C4-2B (cell line): ENCODE measurements at regions not wholly inside any gene's neighbourhood (a gene's known extent, or its start where the extent isn't known, plus 50 kb on each side); places are given as distances from the start of the nearest gene placed in this dataset.

Source experiments
- CTCF ChIP-seq: fragments of 450-650 bp; conservative IDR thresholded peaks from 2 replicates; pipeline ENCODE4 v1.5.1; 2017; ENCODE audit warnings: mild to moderate bottlenecking
- ZFX ChIP-seq: fragments of 450-650 bp; IDR thresholded peaks from 2 replicates; pipeline ENCODE4 v1.6.1; 2017

GRCh38 chr16:51813609-51814008 lies 662.5 kb upstream of the SALL1 start:
- TF ChIP-seq CTCF (peak; percentile 26), ZFX (no peak)
